DND-41 (cell line): ENCODE measurements at regions not wholly inside any gene's neighbourhood (a gene's known extent, or its start where the extent isn't known, plus 50 kb on each side); places are given as distances from the start of the nearest gene placed in this dataset.

Experiments used
- EZH2 ChIP-seq: IDR thresholded peaks from 3 replicates; pipeline ENCODE4 v1.6.1; 2012; ENCODE audit warnings: borderline replicate concordance, low read depth, mild to moderate bottlenecking, moderate library complexity, low read length, inconsistent platforms; ENCODE audit not compliant: severe bottlenecking
- TF ChIP-seq, protein P1 (sequence below): IDR thresholded peaks from 2 replicates; pipeline ENCODE4 v1.5.1; 2012; ENCODE audit warnings: borderline replicate concordance, low read length, moderate library complexity, mild to moderate bottlenecking; ENCODE audit not compliant: poor library complexity, severe bottlenecking; ENCODE audit errors: extremely low read depth

DNA sequence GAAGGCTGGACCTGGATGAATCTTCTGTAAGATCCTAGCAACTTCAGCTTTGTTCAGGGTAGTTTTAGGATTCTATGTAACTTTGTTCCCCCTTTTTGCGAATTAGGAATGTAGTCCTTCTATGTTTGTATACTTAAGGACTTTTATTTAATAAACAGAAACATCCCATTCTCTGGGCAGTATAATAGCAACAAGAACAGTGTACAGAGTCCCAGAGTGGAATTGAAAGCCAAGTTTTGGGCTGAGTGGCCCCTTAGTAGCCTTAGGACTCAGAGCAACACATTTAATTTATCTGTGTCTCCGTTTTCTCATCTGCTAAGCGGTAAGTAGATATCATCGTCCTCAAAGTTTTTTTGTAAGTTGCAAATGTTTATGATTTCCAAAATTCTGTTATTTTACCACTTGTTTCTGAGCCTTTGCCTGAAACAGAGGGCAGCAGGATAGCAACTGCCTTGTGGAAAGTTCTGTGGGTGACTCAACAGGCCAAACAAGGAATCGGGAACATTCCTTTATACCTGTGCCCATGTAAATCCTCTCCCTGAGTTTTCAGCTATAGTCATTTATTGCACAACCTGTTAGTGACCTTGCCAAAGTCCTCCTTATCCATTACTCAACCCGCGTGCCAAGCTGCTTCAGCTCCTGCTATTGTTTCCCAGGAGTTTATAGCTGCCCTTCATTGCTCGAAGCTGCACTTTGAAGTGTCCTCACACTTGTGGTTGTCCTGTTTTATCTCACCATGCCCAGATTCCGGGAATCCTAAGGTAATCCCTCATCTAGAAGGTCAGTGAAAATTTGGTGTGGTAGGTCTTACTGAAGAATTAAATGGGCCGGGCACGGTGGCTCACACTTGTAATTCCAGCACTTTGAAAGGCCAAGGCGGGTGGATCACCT lies 199.1 kb upstream of the AHR start:
- TF ChIP-seq, protein P1, sequence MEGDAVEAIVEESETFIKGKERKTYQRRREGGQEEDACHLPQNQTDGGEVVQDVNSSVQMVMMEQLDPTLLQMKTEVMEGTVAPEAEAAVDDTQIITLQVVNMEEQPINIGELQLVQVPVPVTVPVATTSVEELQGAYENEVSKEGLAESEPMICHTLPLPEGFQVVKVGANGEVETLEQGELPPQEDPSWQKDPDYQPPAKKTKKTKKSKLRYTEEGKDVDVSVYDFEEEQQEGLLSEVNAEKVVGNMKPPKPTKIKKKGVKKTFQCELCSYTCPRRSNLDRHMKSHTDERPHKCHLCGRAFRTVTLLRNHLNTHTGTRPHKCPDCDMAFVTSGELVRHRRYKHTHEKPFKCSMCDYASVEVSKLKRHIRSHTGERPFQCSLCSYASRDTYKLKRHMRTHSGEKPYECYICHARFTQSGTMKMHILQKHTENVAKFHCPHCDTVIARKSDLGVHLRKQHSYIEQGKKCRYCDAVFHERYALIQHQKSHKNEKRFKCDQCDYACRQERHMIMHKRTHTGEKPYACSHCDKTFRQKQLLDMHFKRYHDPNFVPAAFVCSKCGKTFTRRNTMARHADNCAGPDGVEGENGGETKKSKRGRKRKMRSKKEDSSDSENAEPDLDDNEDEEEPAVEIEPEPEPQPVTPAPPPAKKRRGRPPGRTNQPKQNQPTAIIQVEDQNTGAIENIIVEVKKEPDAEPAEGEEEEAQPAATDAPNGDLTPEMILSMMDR: no peak
- TF ChIP-seq EZH2: no peak
